ENCODE measurements at regions not wholly inside any gene's neighbourhood (a gene's known extent, or its start where the extent isn't known, plus 50 kb on each side); places are given as distances from the start of the nearest gene placed in this dataset.

GRCh38 chr1:114310695-114311271 lies 157.1 kb upstream of the SYT6 start:
- DNase-seq, result no peak

DNA sequence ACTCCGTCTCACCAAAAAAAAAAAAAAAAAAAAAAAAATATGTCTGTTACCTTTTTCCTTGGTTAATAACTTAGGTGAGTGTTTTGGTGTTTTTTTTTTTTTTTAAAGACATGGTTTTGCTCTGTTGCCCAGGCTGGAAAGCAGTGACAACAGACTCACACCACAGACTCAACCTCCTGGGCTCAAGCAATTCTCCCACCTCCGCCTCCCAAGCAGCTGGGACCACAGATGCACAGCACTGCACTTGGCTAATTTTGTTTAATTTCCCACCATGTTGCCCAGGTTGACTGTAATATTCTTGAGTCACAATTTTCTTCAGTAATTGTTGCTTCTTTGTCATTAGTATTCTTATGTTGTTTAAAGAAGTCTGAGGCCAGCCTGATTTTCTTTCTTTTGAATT lies 149.2 kb upstream of the SYT6 start:
- DNase-seq, result no peak

- DNase-seq, result no peak
Observed at GRCh38 chr1:114299331-114299975, 145.8 kb upstream of the SYT6 start.

GRCh38 chr1:114298008-114298407 lies 144.3 kb upstream of the SYT6 start:
- no peak for DNase-seq

- DNase-seq, result no peak
Observed at GRCh38 chr1:114296413-114296812, 142.7 kb upstream of the SYT6 start.

DNA sequence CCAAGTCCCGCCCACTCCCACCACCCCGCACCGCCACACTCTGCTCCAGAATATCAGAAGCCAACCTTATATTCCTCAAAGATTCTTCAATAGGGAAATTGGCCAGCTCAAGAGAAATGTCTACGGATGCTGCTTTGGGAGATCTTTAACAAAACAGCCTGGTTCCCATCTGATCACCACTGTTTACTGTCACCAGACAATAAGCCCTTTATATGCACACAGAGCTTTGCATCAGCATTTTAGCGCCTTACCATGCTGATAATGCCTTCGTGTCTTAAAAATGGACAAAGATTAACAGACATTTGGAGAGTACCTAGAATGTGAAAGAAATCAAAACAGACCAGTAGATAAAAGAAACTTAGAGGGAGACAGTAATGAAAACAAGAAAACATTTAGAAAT lies 141.7 kb upstream of the SYT6 start:
- DNase-seq, result no peak

GRCh38 chr1:114292835-114293234 lies 139.2 kb upstream of the SYT6 start:
- DNase-seq, result no peak

GRCh38 chr1:114292194-114292593 lies 138.5 kb upstream of the SYT6 start:
- no peak for DNase-seq

DNA sequence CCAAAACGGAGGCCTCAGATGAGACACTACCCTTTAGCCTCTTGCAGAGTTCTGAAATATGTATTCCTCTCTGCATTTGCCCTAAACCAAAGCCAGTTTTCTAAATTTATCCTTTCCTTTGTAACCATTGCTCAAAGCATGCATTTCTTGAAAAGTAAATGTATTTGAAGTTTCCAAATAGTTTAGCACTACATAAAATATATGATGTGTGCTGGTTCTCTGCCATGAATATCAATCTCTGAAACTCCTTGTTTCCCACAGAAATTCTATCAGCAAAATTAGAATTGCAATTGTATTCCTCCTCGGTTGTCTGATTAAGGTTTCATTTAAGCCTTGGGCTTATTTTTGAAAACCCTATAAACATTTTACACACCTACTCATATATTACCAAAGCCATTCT lies 137.1 kb upstream of the SYT6 start:
- no peak for DNase-seq

- no peak for DNase-seq
Observed at GRCh38 chr1:114290341-114290740, 136.7 kb upstream of the SYT6 start.

- DNase-seq, result no peak
Observed at GRCh38 chr1:114289824-114290223, 136.2 kb upstream of the SYT6 start.

DNA sequence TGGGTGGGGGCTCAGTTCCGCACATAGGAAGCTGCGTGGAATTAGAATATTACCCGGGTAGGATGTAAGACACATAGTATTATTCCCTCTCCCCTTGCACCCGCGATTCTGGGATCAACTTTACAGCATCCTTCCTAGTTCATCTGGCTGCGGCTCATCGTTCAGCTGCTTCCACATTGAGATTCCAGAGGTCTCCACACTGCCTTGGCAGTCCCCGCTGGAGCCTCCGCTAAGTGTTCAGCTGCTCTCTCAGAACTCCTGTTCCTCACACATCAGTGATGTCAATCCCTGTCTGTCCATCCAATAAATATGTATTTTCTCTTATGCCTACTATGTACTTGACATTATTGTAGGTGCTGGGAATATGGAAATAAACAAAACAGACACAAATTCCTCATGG lies 135.6 kb upstream of the SYT6 start:
- DNase-seq, result no peak

DNA sequence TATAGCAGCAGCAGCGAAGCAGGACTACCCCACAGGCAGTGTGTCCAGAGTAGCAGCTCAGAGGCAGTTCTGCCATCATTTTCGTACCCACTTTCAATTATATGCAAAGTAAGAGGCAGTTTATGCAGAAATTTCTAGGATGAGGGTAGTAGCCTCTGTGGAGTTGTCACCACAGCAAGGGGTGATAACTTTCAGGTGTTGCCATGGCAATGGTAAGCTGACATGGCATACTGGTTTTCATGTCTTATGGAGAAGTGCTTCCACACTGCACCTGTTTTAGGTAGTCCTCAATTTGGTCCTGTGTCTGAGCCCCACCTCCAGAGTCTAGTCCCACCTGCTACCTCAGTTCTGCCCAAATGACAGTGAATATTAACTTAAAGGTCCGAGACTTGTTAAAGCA lies 133.3 kb upstream of the SYT6 start:
- no peak for DNase-seq

DNA sequence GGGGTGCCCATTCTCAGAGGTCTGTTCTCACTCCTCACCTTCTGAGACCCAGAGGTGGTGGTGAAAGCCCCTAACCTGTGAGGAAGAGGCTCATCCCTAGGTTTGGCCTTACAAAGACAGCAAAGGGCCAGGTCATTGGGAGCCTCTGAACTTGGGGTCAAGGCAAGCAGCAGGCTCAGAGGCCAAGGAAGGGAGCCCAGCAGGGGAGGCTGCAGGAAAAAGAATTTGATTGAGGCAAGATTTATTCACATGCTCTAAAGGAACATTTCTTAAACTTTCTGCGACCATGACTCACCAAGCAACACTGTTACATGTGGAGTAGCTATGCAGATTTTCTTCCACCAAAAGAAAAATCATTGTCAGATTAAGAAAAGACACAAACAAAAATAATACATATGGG lies 132.5 kb upstream of the SYT6 start:
- no peak for DNase-seq

GRCh38 chr1:114282751-114283403 lies 129.2 kb upstream of the SYT6 start:
- peak; percentile 89 for DNase-seq

DNA sequence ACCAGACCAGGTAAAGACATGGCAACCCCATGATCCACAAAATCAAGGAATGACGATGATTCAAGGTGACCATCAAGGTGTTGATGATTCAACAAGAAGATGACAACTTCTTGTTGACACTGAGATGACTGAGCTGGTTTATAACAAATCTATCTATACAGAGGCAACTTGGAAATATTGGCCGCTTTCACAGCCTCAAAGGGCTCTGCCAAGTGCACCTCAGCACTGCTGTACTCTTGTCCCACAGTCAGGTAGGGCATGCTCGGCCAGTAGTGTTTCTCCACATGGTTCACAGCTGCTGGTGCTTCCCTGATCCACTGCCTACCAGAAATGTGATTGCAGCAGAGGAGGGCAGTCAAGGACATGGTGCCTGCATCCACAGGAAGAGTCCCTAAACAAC lies 125.2 kb upstream of the SYT6 start:
- no peak for DNase-seq

DNA sequence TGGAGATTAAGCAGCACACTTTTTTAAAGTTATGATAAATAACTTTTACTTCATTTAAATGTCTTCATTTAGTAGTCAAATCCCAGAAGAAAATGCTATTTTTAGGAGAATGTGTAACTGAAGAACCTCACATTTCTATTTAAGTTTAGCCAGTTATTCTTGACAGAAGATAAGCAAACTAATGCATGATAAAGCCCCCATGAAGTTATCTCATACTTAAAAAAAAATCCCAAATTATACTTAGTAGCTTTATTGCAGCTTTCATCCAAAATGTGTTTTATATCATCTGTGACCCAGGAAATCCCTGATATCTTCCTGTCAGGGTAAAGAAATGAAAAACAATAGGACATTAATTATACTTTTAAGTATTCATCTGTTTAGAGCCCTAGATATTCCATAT lies 124.8 kb upstream of the SYT6 start:
- DNase-seq, result no peak

GRCh38 chr1:114274621-114275317 lies 121.1 kb upstream of the SYT6 start:
- no peak for DNase-seq

DNA sequence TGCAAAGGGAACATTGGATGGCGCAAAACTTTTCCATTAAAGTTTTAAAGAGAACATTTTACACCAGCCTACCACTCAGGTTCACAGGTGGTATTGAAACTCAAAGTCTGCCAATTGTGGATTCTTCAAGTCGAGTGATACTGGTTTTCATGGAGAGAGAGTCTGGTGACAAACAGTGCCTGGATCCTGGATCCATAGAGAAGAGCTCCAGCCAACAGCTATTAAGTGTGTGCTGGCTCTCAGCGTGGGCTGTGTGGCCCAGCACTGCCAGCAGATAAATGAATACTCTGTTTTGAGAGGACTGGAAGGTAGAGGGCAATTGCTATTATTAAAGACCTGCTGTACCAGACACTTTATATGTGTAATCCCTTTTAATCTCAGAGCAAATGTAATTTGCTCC lies 118.9 kb upstream of the SYT6 start:
- no peak for DNase-seq

- no peak for DNase-seq
Observed at GRCh38 chr1:114270718-114271117, 117.0 kb upstream of the SYT6 start.

- DNase-seq, result no peak
Observed at GRCh38 chr1:114270282-114270681, 116.6 kb upstream of the SYT6 start.

- no peak for DNase-seq
Observed at GRCh38 chr1:114269539-114269938, 115.9 kb upstream of the SYT6 start.

GRCh38 chr1:114263343-114263742 lies 109.7 kb upstream of the SYT6 start:
- no peak for DNase-seq

DNA sequence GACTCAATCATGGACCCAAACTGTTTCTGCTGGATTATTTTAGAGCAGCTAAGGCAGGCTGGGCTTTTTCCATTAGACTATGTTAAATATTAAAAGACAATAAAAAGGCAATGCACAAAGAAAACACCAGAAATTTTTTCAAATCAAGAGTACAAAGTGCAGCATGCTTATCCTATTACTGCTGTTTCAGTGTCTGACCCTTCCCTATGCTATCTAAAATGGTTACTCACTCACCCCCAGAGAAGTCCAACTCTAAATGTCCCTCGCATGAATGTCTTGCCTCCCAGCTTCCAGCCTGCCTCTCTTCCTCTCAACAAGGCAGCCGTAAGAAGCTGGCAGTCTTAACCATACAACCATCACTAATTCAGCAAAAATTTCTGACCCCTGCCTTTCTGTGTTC lies 108.7 kb upstream of the SYT6 start:
- DNase-seq, result no peak
